WTC11 (cell line): ENCODE measurements at regions not wholly inside any gene's neighbourhood (a gene's known extent, or its start where the extent isn't known, plus 50 kb on each side); places are given as distances from the start of the nearest gene placed in this dataset.

Source experiments
- CREB1 ChIP-seq: sonication (generic); formaldehyde crosslinking; IDR thresholded peaks from 2 replicates; pipeline ENCODE4 v1.8.0; 2023; ENCODE audit warnings: mild to moderate bottlenecking, missing genetic modification reagents
- CTCF ChIP-seq: fragments of 200-600 bp; IDR thresholded peaks from 2 replicates; pipeline ENCODE4 v1.8.0; 2022; ENCODE audit warnings: antibody characterized with exemption
- FOXP4 ChIP-seq: sonication (generic); formaldehyde crosslinking; IDR thresholded peaks from 2 replicates; pipeline ENCODE4 v1.8.0; 2022; ENCODE audit warnings: mild to moderate bottlenecking, missing genetic modification reagents
- HMGXB4 ChIP-seq: sonication (generic); formaldehyde crosslinking; IDR thresholded peaks from 2 replicates; pipeline ENCODE4 v1.8.1; 2023; ENCODE audit warnings: mild to moderate bottlenecking, moderate library complexity, missing genetic modification reagents
- MAX ChIP-seq: sonication (generic); formaldehyde crosslinking; IDR thresholded peaks from 2 replicates; pipeline ENCODE4 v1.8.0; 2022; ENCODE audit warnings: mild to moderate bottlenecking, missing genetic modification reagents
- MXD4 ChIP-seq: fragments of 250-450 bp; sonication (Bioruptor Pico); IDR thresholded peaks from 2 replicates; pipeline ENCODE4 v1.8.0; 2021; ENCODE audit warnings: mild to moderate bottlenecking, moderate library complexity, borderline replicate concordance
- NFYB ChIP-seq: sonication (generic); formaldehyde crosslinking; conservative IDR thresholded peaks from 2 replicates; pipeline ENCODE4 v1.8.0; 2022; ENCODE audit warnings: low read depth, missing genetic modification reagents
- SP1 ChIP-seq: sonication (generic); formaldehyde crosslinking; conservative IDR thresholded peaks from 2 replicates; pipeline ENCODE4 v1.8.1; 2022; ENCODE audit warnings: missing genetic modification reagents
- TEAD4 ChIP-seq: sonication (generic); formaldehyde crosslinking; IDR thresholded peaks from 2 replicates; pipeline ENCODE4 v1.8.0; 2022; ENCODE audit warnings: mild to moderate bottlenecking, missing genetic modification reagents
- TP53 ChIP-seq: sonication (generic); formaldehyde crosslinking; IDR thresholded peaks from 2 replicates; pipeline ENCODE4 v1.8.1; 2023; ENCODE audit warnings: mild to moderate bottlenecking, missing genetic modification reagents
- ZNF232 ChIP-seq: sonication (generic); formaldehyde crosslinking; IDR thresholded peaks from 2 replicates; pipeline ENCODE4 v1.8.0; 2022; ENCODE audit warnings: mild to moderate bottlenecking, missing genetic modification reagents

GRCh38 chr2:10240911-10241610 is 61.6 kb upstream of the HPCAL1 start:
- TF ChIP-seq CTCF, result no peak
- TF ChIP-seq FOXP4 (CRISPR knock-in tag), result no peak
- no peak for TF ChIP-seq SP1 (CRISPR knock-in tag)
- TF ChIP-seq MAX, result no peak
- TF ChIP-seq CREB1 (CRISPR knock-in tag), result no peak
- TF ChIP-seq ZNF232 (CRISPR knock-in tag), result no peak
- no peak for TF ChIP-seq TEAD4 (CRISPR knock-in tag)
- TF ChIP-seq MXD4 (CRISPR knock-in tag), result no peak
- TF ChIP-seq TP53, result no peak
- no peak for TF ChIP-seq NFYB (CRISPR knock-in tag)
- TF ChIP-seq HMGXB4 (CRISPR knock-in tag), result no peak
